ENCODE measurements at regions not wholly inside any gene's neighbourhood (a gene's known extent, or its start where the extent isn't known, plus 50 kb on each side); places are given as distances from the start of the nearest gene placed in this dataset.

GRCh38 chr4:12703036-12703435, 781.1 kb downstream of the RAB28 start:
- TF ChIP-seq CTCF (IDR thresholded peaks at IDR 0.05) (no peak), POLR2A (IDR thresholded peaks at IDR 0.05) (no peak)
